WTC11 (cell line): ENCODE measurements at regions not wholly inside any gene's neighbourhood (a gene's known extent, or its start where the extent isn't known, plus 50 kb on each side); places are given as distances from the start of the nearest gene placed in this dataset.

Experiments
- ATAC-seq: fragments of 200-7000 bp; cut with Tn5 transposase; 2 replicates; pipeline ENCODE4 v1.10.0; 2021; ENCODE audit warnings: mild to moderate bottlenecking, moderate library complexity
- CTCF ChIA-PET: fragments of 300-600 bp; sonication (Branson Sonifier 250); formaldehyde crosslinking; loops from one replicate; lab custom pipeline; 2021; ENCODE audit warnings: antibody characterized with exemption; lab: Charles Lee
- POLR2A ChIA-PET: fragments of 350-600 bp; sonication (Branson Sonifier 250); formaldehyde crosslinking; loops from one replicate; lab custom pipeline; 2021; ENCODE audit warnings: antibody characterized with exemption; lab: Charles Lee
- DNase-seq: peaks from one replicate; pipeline ENCODE4 v3.0.0; 2021; ENCODE audit warnings: low spot score
- H3K27ac Mint-ChIP-seq: 2 replicates; pipeline ENCODE4 v1.8.0; 2021; ENCODE audit warnings: mixed read lengths
- H3K27me3 Mint-ChIP-seq: 2 replicates; pipeline ENCODE4 v1.8.0; 2021; ENCODE audit warnings: low read depth, mild to moderate bottlenecking, moderate library complexity, mixed read lengths
- H3K36me3 Mint-ChIP-seq: 2 replicates; pipeline ENCODE4 v1.8.0; 2021; ENCODE audit warnings: mixed read lengths
- H3K4me1 Mint-ChIP-seq: 2 replicates; pipeline ENCODE4 v1.8.0; 2022; ENCODE audit warnings: mixed read lengths
- H3K4me3 Mint-ChIP-seq: 2 replicates; pipeline ENCODE4 v1.8.0; 2021; ENCODE audit warnings: mild to moderate bottlenecking, moderate library complexity, mixed read lengths
- H3K9me3 Mint-ChIP-seq: 2 replicates; pipeline ENCODE4 v1.8.0; 2021; ENCODE audit warnings: mixed read lengths
- ATF2 ChIP-seq: sonication (generic); formaldehyde crosslinking; IDR thresholded peaks from 2 replicates; pipeline ENCODE4 v1.8.1; 2022; ENCODE audit warnings: low read depth, missing genetic modification reagents, borderline replicate concordance
- CREB1 ChIP-seq: sonication (generic); formaldehyde crosslinking; IDR thresholded peaks from 2 replicates; pipeline ENCODE4 v1.8.0; 2023; ENCODE audit warnings: mild to moderate bottlenecking, missing genetic modification reagents
- CTCF ChIP-seq: fragments of 200-600 bp; IDR thresholded peaks from 2 replicates; pipeline ENCODE4 v1.8.0; 2022; ENCODE audit warnings: antibody characterized with exemption
- ETV6 ChIP-seq: sonication (generic); formaldehyde crosslinking; IDR thresholded peaks from 2 replicates; pipeline ENCODE4 v1.8.1; 2022; ENCODE audit warnings: mild to moderate bottlenecking, missing genetic modification reagents
- FOXJ3 ChIP-seq: sonication (generic); formaldehyde crosslinking; IDR thresholded peaks from 2 replicates; pipeline ENCODE4 v1.9.0; 2021; ENCODE audit warnings: missing genetic modification reagents, mild to moderate bottlenecking, borderline replicate concordance
- FOXP1 ChIP-seq: sonication (generic); formaldehyde crosslinking; IDR thresholded peaks from 2 replicates; pipeline ENCODE4 v1.8.0; 2022; ENCODE audit warnings: missing genetic modification reagents, mild to moderate bottlenecking, moderate library complexity, borderline replicate concordance
- GABPB1 ChIP-seq: sonication (generic); formaldehyde crosslinking; IDR thresholded peaks from 2 replicates; pipeline ENCODE4 v1.8.1; 2023; ENCODE audit warnings: mild to moderate bottlenecking, missing genetic modification reagents
- KAT7 ChIP-seq: sonication (generic); formaldehyde crosslinking; IDR thresholded peaks from 2 replicates; pipeline ENCODE4 v1.8.1; 2023; ENCODE audit warnings: missing genetic modification reagents, mild to moderate bottlenecking, borderline replicate concordance
- NFATC4 ChIP-seq: fragments of 250-450 bp; sonication (Bioruptor Pico); IDR thresholded peaks from 2 replicates; pipeline ENCODE4 v1.9.0; 2021; ENCODE audit warnings: mild to moderate bottlenecking
- NR1H2 ChIP-seq: sonication (generic); formaldehyde crosslinking; IDR thresholded peaks from 2 replicates; pipeline ENCODE4 v1.9.0; 2021; ENCODE audit warnings: mild to moderate bottlenecking, moderate library complexity, missing genetic modification reagents
- NR2C2 ChIP-seq: sonication (generic); formaldehyde crosslinking; IDR thresholded peaks from 2 replicates; pipeline ENCODE4 v1.8.0; 2022; ENCODE audit warnings: mild to moderate bottlenecking, missing genetic modification reagents
- PRRX2 ChIP-seq: fragments of 250-450 bp; sonication (Bioruptor Pico); IDR thresholded peaks from 2 replicates; pipeline ENCODE4 v1.8.0; 2021; ENCODE audit warnings: mild to moderate bottlenecking
- RELA ChIP-seq: sonication (generic); formaldehyde crosslinking; IDR thresholded peaks from 2 replicates; pipeline ENCODE4 v1.8.1; 2022; ENCODE audit warnings: missing genetic modification reagents, mild to moderate bottlenecking, borderline replicate concordance
- TEAD4 ChIP-seq: sonication (generic); formaldehyde crosslinking; IDR thresholded peaks from 2 replicates; pipeline ENCODE4 v1.8.0; 2022; ENCODE audit warnings: mild to moderate bottlenecking, missing genetic modification reagents
- USF2 ChIP-seq: sonication (generic); formaldehyde crosslinking; IDR thresholded peaks from 2 replicates; pipeline ENCODE4 v1.8.1; 2023; ENCODE audit warnings: mild to moderate bottlenecking, missing genetic modification reagents, moderate library complexity
- ZBTB43 ChIP-seq: sonication (generic); formaldehyde crosslinking; IDR thresholded peaks from 2 replicates; pipeline ENCODE4 v1.8.1; 2023; ENCODE audit warnings: mild to moderate bottlenecking, missing genetic modification reagents
- ZNF317 ChIP-seq: sonication (generic); formaldehyde crosslinking; IDR thresholded peaks from 2 replicates; pipeline ENCODE4 v1.8.1; 2023; ENCODE audit warnings: low read depth, mild to moderate bottlenecking, moderate library complexity, missing genetic modification reagents, borderline replicate concordance
- ZNF396 ChIP-seq: fragments of 250-450 bp; sonication (Bioruptor Pico); IDR thresholded peaks from 2 replicates; pipeline ENCODE4 v1.8.0; 2021; ENCODE audit warnings: mild to moderate bottlenecking, moderate library complexity, borderline replicate concordance
- ZNF423 ChIP-seq: fragments of 250-450 bp; sonication (Bioruptor Pico); IDR thresholded peaks from 2 replicates; pipeline ENCODE4 v2.1.2; 2022; ENCODE audit warnings: mild to moderate bottlenecking, moderate library complexity
- TF ChIP-seq, protein P1 (sequence below): sonication (generic); formaldehyde crosslinking; IDR thresholded peaks from 2 replicates; pipeline ENCODE4 v1.8.0; 2023; ENCODE audit warnings: missing genetic modification reagents, mild to moderate bottlenecking, borderline replicate concordance

DNA sequence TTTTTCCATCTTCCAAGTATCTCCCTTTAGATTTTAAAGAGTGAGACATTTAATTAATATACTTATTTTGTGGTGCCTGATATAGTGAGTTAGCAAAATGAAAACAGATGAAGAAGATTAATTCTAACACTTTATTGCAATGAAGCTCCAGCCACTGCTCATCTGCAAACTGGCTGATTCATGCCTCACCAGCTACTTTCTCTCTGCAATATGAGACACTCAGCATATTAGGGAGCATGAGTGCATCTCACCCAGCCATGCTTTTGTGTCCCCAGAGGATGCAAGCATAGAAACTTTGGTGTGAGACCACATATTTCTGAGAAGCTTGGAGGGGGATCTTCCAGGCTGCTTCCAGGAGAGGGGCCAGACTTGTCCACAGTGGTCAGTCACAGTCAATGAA, 148.6 kb downstream of the BMP4 start (continued):
- TF ChIP-seq USF2 (CRISPR knock-in tag) (no peak), ZBTB43 (CRISPR knock-in tag) (no peak), ZNF317 (CRISPR knock-in tag) (no peak), FOXJ3 (CRISPR knock-in tag) (no peak), CTCF (no peak), PRRX2 (CRISPR knock-in tag) (no peak), NR1H2 (no peak)
- TF ChIP-seq, protein P1, sequence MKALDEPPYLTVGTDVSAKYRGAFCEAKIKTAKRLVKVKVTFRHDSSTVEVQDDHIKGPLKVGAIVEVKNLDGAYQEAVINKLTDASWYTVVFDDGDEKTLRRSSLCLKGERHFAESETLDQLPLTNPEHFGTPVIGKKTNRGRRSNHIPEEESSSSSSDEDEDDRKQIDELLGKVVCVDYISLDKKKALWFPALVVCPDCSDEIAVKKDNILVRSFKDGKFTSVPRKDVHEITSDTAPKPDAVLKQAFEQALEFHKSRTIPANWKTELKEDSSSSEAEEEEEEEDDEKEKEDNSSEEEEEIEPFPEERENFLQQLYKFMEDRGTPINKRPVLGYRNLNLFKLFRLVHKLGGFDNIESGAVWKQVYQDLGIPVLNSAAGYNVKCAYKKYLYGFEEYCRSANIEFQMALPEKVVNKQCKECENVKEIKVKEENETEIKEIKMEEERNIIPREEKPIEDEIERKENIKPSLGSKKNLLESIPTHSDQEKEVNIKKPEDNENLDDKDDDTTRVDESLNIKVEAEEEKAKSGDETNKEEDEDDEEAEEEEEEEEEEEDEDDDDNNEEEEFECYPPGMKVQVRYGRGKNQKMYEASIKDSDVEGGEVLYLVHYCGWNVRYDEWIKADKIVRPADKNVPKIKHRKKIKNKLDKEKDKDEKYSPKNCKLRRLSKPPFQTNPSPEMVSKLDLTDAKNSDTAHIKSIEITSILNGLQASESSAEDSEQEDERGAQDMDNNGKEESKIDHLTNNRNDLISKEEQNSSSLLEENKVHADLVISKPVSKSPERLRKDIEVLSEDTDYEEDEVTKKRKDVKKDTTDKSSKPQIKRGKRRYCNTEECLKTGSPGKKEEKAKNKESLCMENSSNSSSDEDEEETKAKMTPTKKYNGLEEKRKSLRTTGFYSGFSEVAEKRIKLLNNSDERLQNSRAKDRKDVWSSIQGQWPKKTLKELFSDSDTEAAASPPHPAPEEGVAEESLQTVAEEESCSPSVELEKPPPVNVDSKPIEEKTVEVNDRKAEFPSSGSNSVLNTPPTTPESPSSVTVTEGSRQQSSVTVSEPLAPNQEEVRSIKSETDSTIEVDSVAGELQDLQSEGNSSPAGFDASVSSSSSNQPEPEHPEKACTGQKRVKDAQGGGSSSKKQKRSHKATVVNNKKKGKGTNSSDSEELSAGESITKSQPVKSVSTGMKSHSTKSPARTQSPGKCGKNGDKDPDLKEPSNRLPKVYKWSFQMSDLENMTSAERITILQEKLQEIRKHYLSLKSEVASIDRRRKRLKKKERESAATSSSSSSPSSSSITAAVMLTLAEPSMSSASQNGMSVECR (CRISPR knock-in tag), result no peak

GRCh38 chr14:53807542-53807941, 149.1 kb downstream of the BMP4 start:
- Mint-ChIP-seq H3K4me1 (no peaks in the 10 kb centered on the region), H3K27ac (no peak overlapping the region), H3K9me3 (peaks cover 24% of the 10 kb centered on the region), H3K36me3 (no peaks in the 10 kb centered on the region), H3K27me3 (no peaks in the 10 kb centered on the region; the same call in 1 of the 2 replicates), H3K4me3 (no peak overlapping the region)
- ChIA-PET POLR2A (no interaction called here), CTCF (interaction anchor here (1.9 kb wide), 1 partner anchor 540 kb away, joined by 6 read pairs; no protein-coding TSS in a partner anchor)
- ATAC-seq (no peak), DNase-seq (no peak)
- no peak for TF ChIP-seq RELA (CRISPR knock-in tag)
- no peak for TF ChIP-seq TEAD4
- TF ChIP-seq KAT7, result no peak
- no peak for TF ChIP-seq FOXP1 (CRISPR knock-in tag)
- no peak for TF ChIP-seq ZNF396 (CRISPR knock-in tag)
- TF ChIP-seq NFATC4 (CRISPR knock-in tag), result no peak
- no peak for TF ChIP-seq PRRX2 (CRISPR knock-in tag)
- TF ChIP-seq ZNF423 (CRISPR knock-in tag), result no peak
- no peak for TF ChIP-seq GABPB1 (CRISPR knock-in tag)
- TF ChIP-seq CREB1, result no peak
- no peak for TF ChIP-seq NR2C2
- TF ChIP-seq FOXJ3 (CRISPR knock-in tag), result no peak
- TF ChIP-seq ETV6 (CRISPR knock-in tag), result no peak
- TF ChIP-seq ATF2 (CRISPR knock-in tag), result no peak
